PC-9 (cell line): ENCODE measurements at regions not wholly inside any gene's neighbourhood (a gene's known extent, or its start where the extent isn't known, plus 50 kb on each side); places are given as distances from the start of the nearest gene placed in this dataset.

Experiments
- BruUV-seq: library from RNA; stranded (reverse); fragments of 400-500 nt; replicated peaks from 2 replicates; lab custom pipeline; 2021; lab: Mats Ljungman, UMichigan
- CTCF ChIA-PET: fragments of 300-600 bp; sonication (Branson Sonifier 250); formaldehyde crosslinking; loops from one replicate; lab custom pipeline; 2022; ENCODE audit warnings: antibody characterized with exemption; lab: Charles Lee
- POLR2A ChIA-PET: fragments of 300-600 bp; sonication (Branson Sonifier 250); formaldehyde crosslinking; loops from one replicate; lab custom pipeline; 2022; ENCODE audit warnings: antibody characterized with exemption; ENCODE audit not compliant: unreplicated experiment; lab: Charles Lee
- DNase-seq, 2 experiments: peaks; one replicate each; pipeline versions ENCODE4 v3.0.0 to v3.0.0-alpha.2; 2015 to 2022; ENCODE audit warnings: mixed read lengths in 1 of 2
- H2AFZ ChIP-seq: fragments of 200-600 bp; sonication (generic); 2 replicates; pipeline ENCODE4 v1.8.1; 2017; ENCODE audit warnings: antibody characterized with exemption
- H3F3A ChIP-seq: fragments of 200-600 bp; sonication (generic); 2 replicates; pipeline ENCODE4 v1.8.1; 2017; ENCODE audit warnings: antibody characterized with exemption, mild to moderate bottlenecking, low read depth; ENCODE audit not compliant: insufficient read depth
- H3K27ac ChIP-seq: fragments of 200-600 bp; sonication (generic); 2 replicates; pipeline ENCODE4 v1.6.1; 2016; ENCODE audit warnings: mixed run types
- H3K27me3 ChIP-seq: fragments of 200-600 bp; sonication (generic); 2 replicates; pipeline ENCODE4 v1.6.1; 2016; ENCODE audit warnings: low read depth, mixed run types; ENCODE audit not compliant: insufficient read depth
- H3K36me3 ChIP-seq: fragments of 200-600 bp; sonication (generic); 2 replicates; pipeline ENCODE4 v1.6.1; 2016; ENCODE audit warnings: low read depth, mixed run types
- H3K4me1 ChIP-seq: fragments of 200-600 bp; sonication (generic); replicated peaks from 2 replicates; pipeline ENCODE4 v1.6.1; 2016; ENCODE audit warnings: mixed run types; ENCODE audit not compliant: insufficient read depth
- H3K4me2 ChIP-seq: fragments of 200-600 bp; sonication (generic); 2 replicates; pipeline ENCODE4 v1.6.1; 2017; ENCODE audit warnings: mixed run types
- H3K4me3 ChIP-seq: fragments of 200-600 bp; sonication (generic); 2 replicates; pipeline ENCODE4 v1.6.1; 2016; ENCODE audit warnings: mixed run types
- H3K79me2 ChIP-seq: fragments of 200-600 bp; sonication (generic); 2 replicates; pipeline ENCODE4 v1.6.1; 2017; ENCODE audit warnings: low read depth, mixed run types
- H3K9me2 ChIP-seq: fragments of 200-600 bp; sonication (generic); 2 replicates; pipeline ENCODE4 v1.8.1; 2017; ENCODE audit warnings: mild to moderate bottlenecking; ENCODE audit not compliant: insufficient read depth
- H3K9me3 ChIP-seq: fragments of 200-600 bp; sonication (generic); 2 replicates; pipeline ENCODE4 v1.8.1; 2016; ENCODE audit warnings: low read depth; ENCODE audit not compliant: insufficient read depth
- H4K20me1 ChIP-seq: fragments of 200-600 bp; sonication (generic); 2 replicates; pipeline ENCODE4 v1.8.1; 2017; ENCODE audit not compliant: insufficient read depth
- CTCF ChIP-seq: fragments of 200-600 bp; sonication (generic); conservative IDR thresholded peaks from 2 replicates; pipeline ENCODE4 v1.6.1; 2017; ENCODE audit warnings: mixed run types, antibody characterized with exemption, mild to moderate bottlenecking, moderate library complexity
- EZH2 ChIP-seq: fragments of 200-600 bp; sonication (generic); IDR thresholded peaks from 2 replicates; pipeline ENCODE4 v1.8.0; 2017; ENCODE audit warnings: antibody characterized with exemption, low read depth
- intact Hi-C: fragments of 100-400 bp; cut with micrococcal nuclease; formaldehyde crosslinking; loops from one replicate; pipeline ENCODE4 v1.10.0; 2022; ENCODE audit not compliant: unreplicated experiment

GRCh38 chr2:45258311-45258710 lies 249.1 kb upstream of the SIX2 start:
- Histone ChIP-seq H4K20me1 (no peaks in the 10 kb centered on the region), H3K36me3 (no peaks in the 10 kb centered on the region), H3K9me2 (no peaks in the 10 kb centered on the region), H2AFZ (no peak overlapping the region), H3K27ac (no peak overlapping the region), H3K79me2 (no peaks in the 10 kb centered on the region), H3K4me2 (no peak overlapping the region), H3K4me1 (peaks cover 18% of the 10 kb centered on the region), H3F3A (no peaks in the 10 kb centered on the region), H3K9me3 (no peaks in the 10 kb centered on the region), H3K4me3 (no peak overlapping the region), H3K27me3 (no peaks in the 10 kb centered on the region)
- intact Hi-C loops = no loop called here
- POLR2A ChIA-PET = no interaction called here
- BruUV-seq = no TSS peak
- DNase-seq = no peak
- CTCF ChIA-PET = no interaction called here
- TF ChIP-seq EZH2 = no peak
- no peak for TF ChIP-seq CTCF

GRCh38 chr2:45257820-45258219 lies 248.6 kb upstream of the SIX2 start:
- no peak overlapping the region for H3K4me3 ChIP-seq
- H3K27ac ChIP-seq = no peak overlapping the region
- H3K9me3 ChIP-seq = no peaks in the 10 kb centered on the region
- CTCF ChIA-PET = interaction anchor here (0.6 kb wide), 1 partner anchor 33 kb away, joined by 4 read pairs; no protein-coding TSS in a partner anchor
- no peak for DNase-seq
- H3K79me2 ChIP-seq = no peaks in the 10 kb centered on the region
- H3K4me1 ChIP-seq = peaks cover 13% of the 10 kb centered on the region
- no peak overlapping the region for H2AFZ ChIP-seq
- H3F3A ChIP-seq = no peaks in the 10 kb centered on the region
- BruUV-seq = no TSS peak
- no peaks in the 10 kb centered on the region for H4K20me1 ChIP-seq
- intact Hi-C loops = no loop called here
- H3K4me2 ChIP-seq = no peak overlapping the region
- POLR2A ChIA-PET = no interaction called here
- no peaks in the 10 kb centered on the region for H3K9me2 ChIP-seq
- H3K27me3 ChIP-seq = no peaks in the 10 kb centered on the region
- no peak for TF ChIP-seq CTCF
- no peak for TF ChIP-seq EZH2
- no peaks in the 10 kb centered on the region for H3K36me3 ChIP-seq

GRCh38 chr2:45256867-45257641 lies 247.8 kb upstream of the SIX2 start:
- ChIA-PET CTCF (interaction anchor here (0.6 kb wide), 1 partner anchor 32 kb away, joined by 4 read pairs; no protein-coding TSS in a partner anchor), POLR2A (interaction anchor here (0.6 kb wide), 1 partner anchor 30 kb away, joined by 8 read pairs; no protein-coding TSS in a partner anchor)
- no peaks in the 10 kb centered on the region for H4K20me1 ChIP-seq
- no peaks in the 10 kb centered on the region for H3K9me3 ChIP-seq
- no TSS peak for BruUV-seq
- no peak overlapping the region for H3K4me2 ChIP-seq
- TF ChIP-seq CTCF (no peak), EZH2 (no peak)
- no peaks in the 10 kb centered on the region for H3K36me3 ChIP-seq
- DNase-seq = no peak
- H3K79me2 ChIP-seq = no peaks in the 10 kb centered on the region
- H3K4me3 ChIP-seq = no peak overlapping the region
- H3K9me2 ChIP-seq = no peaks in the 10 kb centered on the region
- no peak overlapping the region for H2AFZ ChIP-seq
- no peaks in the 10 kb centered on the region for H3K27me3 ChIP-seq
- no peak overlapping the region for H3K27ac ChIP-seq
- peaks cover 10% of the 10 kb centered on the region for H3K4me1 ChIP-seq
- no peaks in the 10 kb centered on the region for H3F3A ChIP-seq
- intact Hi-C loops = no loop called here
